ENCODE measurements at regions not wholly inside any gene's neighbourhood (a gene's known extent, or its start where the extent isn't known, plus 50 kb on each side); places are given as distances from the start of the nearest gene placed in this dataset.

DNA sequence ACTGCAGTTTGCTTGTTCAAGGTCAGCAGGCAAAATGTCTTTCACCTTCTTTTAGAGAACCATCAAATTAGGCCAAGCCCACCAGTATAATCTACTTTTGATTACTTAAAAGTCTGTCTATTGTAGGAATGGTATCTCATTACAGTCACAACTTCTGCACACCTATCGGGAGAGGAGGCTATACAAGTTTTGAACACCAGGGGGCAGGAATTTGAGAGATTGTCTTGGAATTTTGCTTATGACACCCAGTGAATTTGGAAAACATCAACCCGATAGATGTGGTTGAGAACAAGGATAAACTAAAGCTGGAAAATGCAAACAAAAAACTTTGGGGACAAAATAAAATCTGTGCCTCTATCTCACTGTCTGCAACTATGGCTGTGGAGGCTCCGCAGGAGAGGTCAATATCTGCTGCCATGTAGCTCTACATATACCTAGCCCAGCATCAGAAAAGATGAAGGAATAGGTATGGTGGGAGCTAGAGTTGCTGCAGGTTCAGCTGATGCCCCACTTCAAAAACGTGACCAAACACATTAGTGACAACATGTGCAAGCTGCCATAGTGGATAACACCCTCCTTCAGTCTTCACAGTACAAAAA lies 1299.2 kb upstream of the SPRY2 start:
- H3K9me3 ChIP-seq (replicated peaks; ENCODE audit: control insufficient read depth, insufficient read depth, low read length) = no peaks in the 10 kb centered on the region
- H3K9me1 ChIP-seq (replicated peaks; ENCODE audit: control insufficient read depth, extremely low read depth, insufficient read depth, low read length) = no peaks in the 10 kb centered on the region
- no peaks in the 10 kb centered on the region for H3K27me3 ChIP-seq (ENCODE audit: control insufficient read depth in 2 of 2, insufficient read depth in 2 of 2, low read length in 2 of 2)
- H3K4me1 ChIP-seq (ENCODE audit: control insufficient read depth, extremely low read depth, insufficient read depth, low read length) = no peaks in the 10 kb centered on the region
- TF ChIP-seq FOS (IDR thresholded peaks at IDR 0.05; ENCODE audit: borderline replicate concordance, insufficient read depth, low read length) = no peak
- no peak for TF ChIP-seq MAX (IDR thresholded peaks at IDR 0.05; ENCODE audit: insufficient read depth, insufficient read length)
- no peak for TF ChIP-seq GATA2 (IDR thresholded peaks at IDR 0.05; ENCODE audit: insufficient read depth, insufficient read length, low read depth, low read length)
- no peak for TF ChIP-seq MYC (IDR thresholded peaks at IDR 0.05; ENCODE audit: low read depth, low read length)
- TF ChIP-seq CTCF (IDR thresholded peaks at IDR 0.05; ENCODE audit: extremely low read depth in 1 of 2, insufficient read depth in 1 of 2, low read depth in 1 of 2, low read length in 2 of 2) = no peak
- TF ChIP-seq EZH2 (IDR thresholded peaks at IDR 0.05; ENCODE audit: borderline replicate concordance, low read depth, low read length, severe bottlenecking) = no peak
- TF ChIP-seq POLR2AphosphoS5 (IDR thresholded peaks at IDR 0.05; ENCODE audit: insufficient read depth, low read depth, low read length) = no peak
- TF ChIP-seq POLR2A (IDR thresholded peaks at IDR 0.05; ENCODE audit: low read depth, low read length) = no peak
- TF ChIP-seq JUN (IDR thresholded peaks at IDR 0.05; ENCODE audit: borderline replicate concordance, insufficient read depth, insufficient read length, low read depth) = no peak
- intact Hi-C loops (cut with micrococcal nuclease) (no loop called here), dilution Hi-C loops (cut with MboI; ENCODE audit: extremely low pct_ligation_motif_present, low sequenced_read_pairs) (no loop called here)
- H4K20me1 ChIP-seq (replicated peaks; ENCODE audit: control insufficient read depth, extremely low read depth, insufficient read depth, low read length) = no peaks in the 10 kb centered on the region
- no peak overlapping the region for H3K9ac ChIP-seq (replicated peaks; ENCODE audit: extremely low read depth, insufficient read depth, low read length)
- no peaks in the 10 kb centered on the region for H3K36me3 ChIP-seq (ENCODE audit: control insufficient read depth in 2 of 2, extremely low read depth in 1 of 2, insufficient read depth in 2 of 2, low read length in 2 of 2)
- H3K27ac ChIP-seq (ENCODE audit: insufficient read depth, low read depth, low read length) = no peak overlapping the region
- H3K4me3 ChIP-seq (replicated peaks in 1 of 3; ENCODE audit: insufficient read depth in 1 of 3, low read depth in 1 of 3, low read length in 3 of 3) = no peak overlapping the region
- ChIA-PET POLR2A (no interaction called here), CTCF (no interaction called here)
- FAIRE-seq = no peak
- H3K79me2 ChIP-seq (ENCODE audit: control insufficient read depth, insufficient read depth, low read length) = no peaks in the 10 kb centered on the region
- DNase-seq (ENCODE audit: low read depth, low spot score) = no peak
- H3K4me2 ChIP-seq (ENCODE audit: insufficient read depth, low read length) = no peak overlapping the region
- no peak overlapping the region for H2AFZ ChIP-seq (ENCODE audit: low read depth, low read length)
- BruUV-seq (replicated peaks) = no TSS peak

Measured in endothelial cell of umbilical vein (primary cell).